Upper lobe of left lung (tissue), 6 donors: ENCODE measurements at regions not wholly inside any gene's neighbourhood (a gene's known extent, or its start where the extent isn't known, plus 50 kb on each side); places are given as distances from the start of the nearest gene placed in this dataset.
A peak's percentile ranks its signal among the peaks of the same experiment; 100 is the strongest.

Experiments
- ATAC-seq, 2 donors: fragments of 200-7000 bp; cut with Tn5 transposase; one replicate each; pipeline ENCODE4 v1.9.1; 2022; ENCODE audit warnings: mild to moderate bottlenecking in 2 of 2, moderate library complexity in 2 of 2; ENCODE audit not compliant: low FRiP score in 2 of 2
- DNase-seq, 2 donors: peaks; one replicate each; pipeline ENCODE4 v3.0.0-alpha.2; 2019 to 2020
- H3K27ac ChIP-seq, 4 donors: fragments of 200-600 bp; sonication (generic); one replicate each; pipeline ENCODE4 v1.5.1; 2016 to 2019
- H3K27me3 ChIP-seq, 4 donors: fragments of 200-600 bp; sonication (generic); one replicate each; pipeline ENCODE4 v1.5.1; 2017 to 2019
- H3K36me3 ChIP-seq, 4 donors: fragments of 200-600 bp; sonication (generic); one replicate each; pipeline ENCODE4 v1.5.1; 2016 to 2019
- H3K4me1 ChIP-seq, 4 donors: fragments of 200-600 bp; sonication (generic); one replicate each; pipeline ENCODE4 v1.5.1; 2018 to 2019
- H3K4me3 ChIP-seq, 4 donors: fragments of 200-600 bp; sonication (generic); one replicate each; pipeline ENCODE4 v1.5.1; 2017 to 2019; ENCODE audit warnings: mild to moderate bottlenecking in 2 of 4, moderate library complexity in 1 of 4
- H3K9me3 ChIP-seq, 4 donors: fragments of 200-600 bp; sonication (generic); one replicate each; pipeline ENCODE4 v1.5.1; 2018 to 2019
- EP300 ChIP-seq, 4 donors: sonication (generic); formaldehyde crosslinking; IDR thresholded peaks; one replicate each; pipeline ENCODE4 v1.5.1; 2017; ENCODE audit warnings: antibody characterized with exemption in 4 of 4, control low read depth in 2 of 4
- POLR2A ChIP-seq, 4 donors: fragments of 450-650 bp; IDR thresholded peaks; one replicate each; pipeline ENCODE4 v1.5.1; 2016 to 2017; ENCODE audit warnings: antibody characterized with exemption in 4 of 4, mild to moderate bottlenecking in 2 of 4
- POLR2AphosphoS5 ChIP-seq, 2 donors: sonication (generic); formaldehyde crosslinking; IDR thresholded peaks; one replicate each; pipeline ENCODE4 v1.5.1; 2017; ENCODE audit warnings: antibody characterized with exemption in 2 of 2
- whole genome bisulfite sequencing, 2 donors: methylation state at CpG; one replicate each; pipeline ENCODE4 v1.1.5; 2017 to 2018; 5-methylcytosine and 5-hydroxymethylcytosine counted together
- TF ChIP-seq, protein P1 (sequence below), 6 experiments: fragments of 450-650 bp in 4 of 6; fragments of 200-600 bp in 2 of 6; sonication (generic) in 2 of 6; IDR thresholded peaks; one replicate each; pipeline ENCODE4 v1.5.1; 2016 to 2019; ENCODE audit warnings: antibody characterized with exemption in 6 of 6
- donor health status: DM: no; HTN: no; CAD: no; lungs with moderate emphysema.
- donor health status: DM: no; HTN: yes; CAD: no; lungs with severe emphysema.

DNA sequence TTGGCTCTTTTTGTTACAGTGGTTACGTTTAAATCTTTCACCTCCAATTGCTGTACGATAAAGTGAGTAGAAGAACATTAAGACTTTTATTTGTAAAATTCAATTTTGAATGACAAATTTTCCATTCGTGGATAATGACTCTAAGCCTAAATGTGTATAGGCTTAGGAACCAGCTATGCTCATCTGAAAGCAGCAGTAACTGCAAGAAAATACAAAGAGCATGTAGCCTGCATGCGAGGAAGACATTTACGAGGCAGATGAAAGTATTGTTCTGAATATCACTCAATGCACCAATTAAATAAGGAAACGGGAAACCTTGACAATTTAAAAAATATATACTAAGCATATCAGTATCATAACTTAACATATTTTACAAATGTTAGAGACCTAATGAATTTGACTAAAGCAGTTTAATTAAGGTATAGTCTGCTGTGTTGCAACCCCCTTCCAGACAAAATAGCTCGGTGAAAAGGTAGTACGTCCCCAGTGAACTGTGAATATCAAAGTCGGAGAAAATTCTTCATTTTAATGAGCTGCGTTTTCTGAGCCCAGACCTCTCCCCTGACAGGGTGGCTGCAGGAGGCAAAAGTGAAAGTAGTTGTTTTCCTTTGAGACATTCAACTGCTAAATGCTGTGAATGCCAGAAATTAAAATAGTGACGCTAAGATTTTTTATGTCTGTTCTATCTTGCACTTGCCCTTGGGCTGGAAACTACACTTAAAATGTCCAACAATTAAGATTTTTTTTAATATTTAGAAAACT, 1236.5 kb upstream of the TENM3 start:
- no peak for TF ChIP-seq POLR2A (IDR thresholded peaks at IDR 0.05)

DNA sequence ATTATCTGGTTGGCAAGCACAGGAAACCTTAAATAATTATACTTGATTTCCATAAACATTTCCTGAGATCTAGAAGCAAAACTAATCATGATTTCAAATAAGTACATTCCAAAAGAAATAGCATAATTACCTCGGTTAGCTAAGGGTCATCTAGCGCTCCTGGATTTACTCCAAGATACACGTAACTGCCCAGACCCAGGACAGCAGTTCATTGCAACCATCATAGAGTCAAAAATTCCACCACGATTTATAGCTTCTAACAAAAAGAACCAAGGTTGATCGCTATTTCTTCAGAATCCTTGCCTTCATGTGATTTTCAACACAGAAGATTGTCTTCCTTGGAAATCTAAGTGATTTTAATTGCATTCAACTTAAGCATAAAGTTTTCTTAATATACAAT, 1235.5 kb upstream of the TENM3 start:
- WGBS, 2 donors, result 67 to 71% methylated on average over 5 of the region's 5 CpGs
- Histone ChIP-seq H3K4me1 (no peaks in the 10 kb centered on the region), H3K27ac (no peak overlapping the region), H3K4me3 (no peak overlapping the region), H3K36me3 (no peaks in the 10 kb centered on the region), H3K27me3 (no peaks in the 10 kb centered on the region), H3K9me3 (no peaks in the 10 kb centered on the region)
- no peak for DNase-seq
- TF ChIP-seq EP300 (IDR thresholded peaks at IDR 0.05) (no peak), POLR2A (IDR thresholded peaks at IDR 0.05) (no peak), POLR2AphosphoS5 (IDR thresholded peaks at IDR 0.05) (no peak)
- TF ChIP-seq, protein P1, sequence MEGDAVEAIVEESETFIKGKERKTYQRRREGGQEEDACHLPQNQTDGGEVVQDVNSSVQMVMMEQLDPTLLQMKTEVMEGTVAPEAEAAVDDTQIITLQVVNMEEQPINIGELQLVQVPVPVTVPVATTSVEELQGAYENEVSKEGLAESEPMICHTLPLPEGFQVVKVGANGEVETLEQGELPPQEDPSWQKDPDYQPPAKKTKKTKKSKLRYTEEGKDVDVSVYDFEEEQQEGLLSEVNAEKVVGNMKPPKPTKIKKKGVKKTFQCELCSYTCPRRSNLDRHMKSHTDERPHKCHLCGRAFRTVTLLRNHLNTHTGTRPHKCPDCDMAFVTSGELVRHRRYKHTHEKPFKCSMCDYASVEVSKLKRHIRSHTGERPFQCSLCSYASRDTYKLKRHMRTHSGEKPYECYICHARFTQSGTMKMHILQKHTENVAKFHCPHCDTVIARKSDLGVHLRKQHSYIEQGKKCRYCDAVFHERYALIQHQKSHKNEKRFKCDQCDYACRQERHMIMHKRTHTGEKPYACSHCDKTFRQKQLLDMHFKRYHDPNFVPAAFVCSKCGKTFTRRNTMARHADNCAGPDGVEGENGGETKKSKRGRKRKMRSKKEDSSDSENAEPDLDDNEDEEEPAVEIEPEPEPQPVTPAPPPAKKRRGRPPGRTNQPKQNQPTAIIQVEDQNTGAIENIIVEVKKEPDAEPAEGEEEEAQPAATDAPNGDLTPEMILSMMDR (IDR thresholded peaks at IDR 0.05), result no peak
- ATAC-seq, result no peak

More for the DNA sequence above, 1236.5 kb upstream of the TENM3 start:
- Histone ChIP-seq H3K9me3 (no peaks in the 10 kb centered on the region), H3K27ac (no peak overlapping the region), H3K4me3 (peak overlapping the region in 2 of 4 donors; percentile 4 to 18), H3K4me1 (no peaks in the 10 kb centered on the region), H3K27me3 (no peaks in the 10 kb centered on the region), H3K36me3 (no peaks in the 10 kb centered on the region)
- DNase-seq, result no peak
- 47 to 50% methylated on average over 11 of the region's 11 CpGs for WGBS, 2 donors
- peak in 1 of 2 donors; percentile 35 for ATAC-seq

DNA sequence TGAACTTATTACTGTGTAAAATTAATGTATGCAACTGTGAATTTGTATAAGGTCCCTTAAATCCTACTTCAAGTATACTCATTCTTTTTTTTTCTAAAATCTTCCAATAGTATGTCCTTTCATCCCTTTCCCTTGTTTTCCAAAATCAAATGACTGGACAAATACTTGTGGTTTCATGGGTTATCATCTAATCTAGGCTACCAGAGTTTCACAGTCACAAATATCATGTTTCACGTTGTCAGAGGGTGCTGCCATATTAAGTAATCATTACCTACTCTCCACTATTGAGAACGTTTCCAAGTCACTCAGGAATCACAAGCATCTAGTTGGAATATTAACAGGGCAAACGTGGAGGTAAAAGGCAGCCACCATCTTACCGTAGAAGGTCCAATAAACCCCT, 1235.0 kb upstream of the TENM3 start:
- 42 to 47% methylated on average over 4 of the region's 4 CpGs for WGBS, 2 donors
- no peaks in the 10 kb centered on the region for H3K9me3 ChIP-seq
- no peaks in the 10 kb centered on the region for H3K27me3 ChIP-seq
- DNase-seq (no peak), ATAC-seq (no peak)
- no peaks in the 10 kb centered on the region for H3K36me3 ChIP-seq
- H3K4me1 ChIP-seq, result no peaks in the 10 kb centered on the region
- no peak overlapping the region for H3K4me3 ChIP-seq
- TF ChIP-seq, protein P1 (IDR thresholded peaks at IDR 0.05), result no peak
- TF ChIP-seq POLR2A (IDR thresholded peaks at IDR 0.05) (no peak), EP300 (IDR thresholded peaks at IDR 0.05) (no peak), POLR2AphosphoS5 (IDR thresholded peaks at IDR 0.05) (no peak)
- H3K27ac ChIP-seq, result no peak overlapping the region

DNA sequence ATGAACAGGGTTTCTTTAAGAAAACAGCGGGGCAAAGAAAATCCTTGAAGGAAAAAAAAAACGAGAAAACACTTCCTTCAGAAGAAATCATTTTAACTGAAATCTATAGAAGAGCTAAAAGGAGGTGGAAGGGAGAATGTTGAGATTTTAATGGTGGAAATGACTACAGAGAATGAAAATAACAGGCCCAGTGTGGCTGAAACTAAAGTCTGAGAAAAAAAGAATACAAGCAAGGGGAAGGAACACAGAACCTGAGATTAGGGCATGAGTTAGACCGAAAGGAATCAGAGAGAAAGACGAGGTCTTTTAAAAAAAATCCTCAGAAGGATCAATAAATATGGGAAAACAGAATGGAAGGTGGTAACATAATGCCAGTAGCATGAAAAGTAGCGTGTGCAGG, 1230.0 kb upstream of the TENM3 start:
- Histone ChIP-seq H3K4me3 (no peak overlapping the region), H3K36me3 (no peaks in the 10 kb centered on the region), H3K9me3 (peaks cover 0 to 11% (median 0%) of the 10 kb centered on the region in 4 donors), H3K4me1 (no peaks in the 10 kb centered on the region), H3K27ac (no peak overlapping the region), H3K27me3 (no peaks in the 10 kb centered on the region)
- TF ChIP-seq POLR2A (IDR thresholded peaks at IDR 0.05) (no peak), EP300 (IDR thresholded peaks at IDR 0.05) (no peak), POLR2AphosphoS5 (IDR thresholded peaks at IDR 0.05) (no peak)
- TF ChIP-seq, protein P1 (IDR thresholded peaks at IDR 0.05), result no peak
- 76 to 83% methylated on average over 5 of the region's 5 CpGs for WGBS, 2 donors
- no peak for DNase-seq
- ATAC-seq, result no peak

DNA sequence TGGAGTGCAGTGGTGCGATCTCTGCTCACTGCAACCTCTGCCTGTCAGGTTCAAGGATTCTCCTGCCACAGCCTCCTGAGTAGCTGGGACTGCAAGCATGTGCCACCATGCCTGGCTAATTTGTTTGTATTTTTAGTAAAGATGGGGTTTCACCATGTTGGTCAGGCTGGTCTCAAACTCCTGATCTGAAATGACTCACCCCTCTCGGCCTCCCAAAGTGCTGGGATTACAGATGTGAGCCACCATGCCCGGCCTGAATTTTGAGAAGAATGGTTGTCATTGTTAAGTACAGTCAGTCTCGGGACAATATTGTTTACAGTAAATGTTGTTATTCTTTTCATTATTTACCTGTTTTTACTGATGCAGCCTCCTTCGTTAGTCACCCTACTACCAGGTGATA, 1226.2 kb upstream of the TENM3 start:
- TF ChIP-seq POLR2AphosphoS5 (IDR thresholded peaks at IDR 0.05) (no peak), POLR2A (IDR thresholded peaks at IDR 0.05) (no peak), EP300 (IDR thresholded peaks at IDR 0.05) (no peak)
- TF ChIP-seq, protein P1 (IDR thresholded peaks at IDR 0.05), result no peak
- H3K4me1 ChIP-seq, result no peaks in the 10 kb centered on the region
- H3K4me3 ChIP-seq, result no peak overlapping the region
- H3K27ac ChIP-seq, result no peak overlapping the region
- H3K36me3 ChIP-seq, result no peaks in the 10 kb centered on the region
- peaks cover 0 to 11% (median 0%) of the 10 kb centered on the region in 4 donors for H3K9me3 ChIP-seq
- H3K27me3 ChIP-seq, result no peaks in the 10 kb centered on the region
- DNase-seq (no peak), ATAC-seq (no peak)
- 82 to 87% methylated on average over 5 of the region's 5 CpGs for WGBS, 2 donors
